ENCODE measurements at regions not wholly inside any gene's neighbourhood (a gene's known extent, or its start where the extent isn't known, plus 50 kb on each side); places are given as distances from the start of the nearest gene placed in this dataset.

DNA sequence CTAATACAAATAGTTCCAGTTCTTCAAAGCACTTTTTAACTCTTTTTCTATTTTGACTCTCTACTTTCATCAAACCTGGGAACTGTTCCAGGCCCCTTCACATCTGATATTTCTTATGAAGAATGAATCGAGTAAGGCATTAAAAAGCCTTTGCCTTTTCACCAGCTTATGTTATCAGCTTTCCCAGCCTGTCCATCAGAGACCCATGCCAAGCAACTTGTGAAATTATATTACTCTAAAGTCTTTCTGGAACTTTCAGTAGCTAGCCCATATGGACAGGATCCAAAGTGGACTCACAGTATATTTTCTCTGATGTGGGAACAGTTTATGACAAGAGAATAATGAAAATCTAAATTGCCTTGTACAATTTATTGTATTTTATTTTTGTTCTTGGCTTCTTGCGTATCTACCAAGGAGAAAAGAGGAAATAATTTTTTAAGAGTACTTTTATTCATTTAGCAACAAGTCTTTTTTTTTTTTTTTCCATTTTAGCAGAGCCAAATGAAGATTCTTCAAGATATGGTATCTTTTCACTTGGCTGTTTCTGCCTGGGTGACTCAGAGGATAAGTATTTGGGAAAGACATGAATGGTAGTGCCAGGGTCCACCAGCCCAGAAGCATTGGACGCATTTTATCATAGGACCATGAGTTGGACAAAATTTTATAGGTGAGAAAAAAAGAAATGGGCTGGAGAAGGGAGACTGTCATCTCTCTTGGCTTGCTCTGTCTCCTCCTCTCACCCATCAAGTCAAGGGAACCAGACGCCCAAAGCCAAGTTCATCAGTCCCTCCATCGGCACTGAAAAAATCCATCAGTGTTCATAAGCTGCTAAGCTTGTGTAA is 195.8 kb upstream of the NEBL start:
- no peak for DNase-seq (ENCODE audit: low read depth in 2 of 2)

DNA sequence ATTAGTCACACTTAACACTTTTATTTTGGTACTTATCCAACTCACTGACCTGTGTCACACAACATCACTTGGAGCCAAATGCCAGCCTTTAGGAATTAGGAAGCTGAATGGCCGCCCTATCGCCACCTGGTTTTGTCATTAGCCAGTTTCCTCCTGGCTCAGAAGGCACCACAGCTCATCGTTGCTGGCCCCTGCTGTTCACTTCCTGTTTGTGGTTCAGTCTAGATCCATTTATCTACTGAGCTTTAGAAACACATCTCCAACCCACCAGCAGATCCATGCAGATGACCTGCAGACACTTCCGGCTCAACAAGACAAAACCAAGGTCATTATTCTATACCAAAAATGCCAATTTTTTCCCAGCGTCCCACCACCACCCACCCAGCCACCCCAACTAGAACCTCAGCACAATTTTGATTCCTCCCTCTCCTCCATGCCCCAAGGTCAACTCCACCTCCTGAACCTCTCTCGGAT is 193.5 kb upstream of the NEBL start:
- no peak for DNase-seq (ENCODE audit: low read depth in 2 of 2)

DNA sequence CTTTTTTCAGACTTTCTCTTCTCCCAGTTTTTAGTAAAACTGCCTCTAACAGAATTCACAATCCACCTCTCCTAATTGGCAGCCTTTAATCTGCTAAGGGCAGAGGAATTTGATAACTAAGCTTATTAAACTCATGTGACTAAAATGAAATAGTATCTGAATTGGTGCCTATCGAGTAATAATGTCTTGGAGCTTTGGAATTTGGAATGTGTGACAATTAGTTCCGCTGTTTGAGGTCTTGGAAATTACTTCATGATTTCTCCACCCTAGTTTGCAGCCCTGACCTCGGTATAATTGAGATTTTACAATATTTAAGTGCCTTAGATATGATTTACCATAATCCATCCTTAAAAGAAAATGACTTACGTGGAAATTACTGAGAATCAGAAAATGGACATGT is 190.4 kb upstream of the NEBL start:
- DNase-seq (ENCODE audit: low read depth in 2 of 2): no peak

DNA sequence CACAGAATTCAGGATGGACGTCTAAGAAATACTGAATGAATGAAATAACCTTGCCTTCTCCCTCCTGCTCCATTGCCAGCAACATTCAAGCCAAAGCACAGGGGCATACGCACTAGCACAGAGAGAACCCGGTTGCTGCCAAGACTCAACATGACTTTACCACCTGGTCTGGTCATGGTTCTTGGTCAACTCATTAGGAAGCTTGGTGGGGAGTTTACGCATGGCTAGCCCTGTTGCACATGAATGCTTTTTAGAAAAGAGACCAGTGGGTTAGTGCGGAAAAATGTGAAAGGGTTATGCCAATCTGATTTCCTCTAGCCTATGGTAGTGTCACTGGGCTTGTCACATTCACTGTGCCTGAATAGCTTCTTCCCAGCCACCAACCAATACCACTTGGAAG is 187.6 kb upstream of the NEBL start:
- DNase-seq (ENCODE audit: low read depth in 2 of 2): no peak

DNA sequence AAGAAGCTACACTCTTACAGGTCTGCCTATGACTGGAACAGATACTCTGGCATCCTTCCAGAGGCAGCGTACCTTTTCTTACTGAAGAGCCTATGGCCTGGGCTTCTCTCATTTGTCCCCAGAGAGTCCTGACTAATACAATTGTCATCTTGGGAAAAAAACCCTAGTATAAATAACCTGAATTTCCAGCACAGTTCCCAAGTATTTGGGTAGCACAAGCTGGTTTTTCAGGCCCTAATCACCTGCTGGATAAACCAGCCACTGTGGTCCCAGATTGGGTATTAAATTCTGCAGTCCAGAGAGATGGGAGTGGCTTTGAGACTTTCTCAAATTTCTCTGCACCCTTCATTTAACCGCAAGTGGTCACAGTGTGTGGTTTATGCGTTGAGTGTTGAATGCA is 186.8 kb upstream of the NEBL start:
- DNase-seq (ENCODE audit: low read depth in 2 of 2): no peak

DNA sequence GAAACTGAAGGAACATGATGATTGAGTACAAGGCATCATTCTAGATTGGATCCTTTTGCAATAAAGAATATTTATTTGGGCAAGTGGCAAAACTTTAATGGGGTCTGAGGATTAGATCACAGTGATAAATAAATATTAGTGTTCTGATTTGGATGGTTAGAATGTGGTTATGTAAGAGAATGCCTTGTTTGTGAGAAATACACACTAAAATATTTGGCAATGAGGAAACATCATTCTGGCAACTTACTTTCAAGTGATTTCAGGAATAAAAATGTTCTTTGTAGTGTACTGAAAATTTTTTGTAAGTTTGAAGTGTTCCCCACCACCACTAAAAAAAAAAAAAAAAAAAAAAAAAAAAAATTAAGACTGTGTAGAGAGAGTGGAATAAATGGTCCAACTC is 185.1 kb upstream of the NEBL start:
- DNase-seq (ENCODE audit: low read depth in 2 of 2): no peak

DNA sequence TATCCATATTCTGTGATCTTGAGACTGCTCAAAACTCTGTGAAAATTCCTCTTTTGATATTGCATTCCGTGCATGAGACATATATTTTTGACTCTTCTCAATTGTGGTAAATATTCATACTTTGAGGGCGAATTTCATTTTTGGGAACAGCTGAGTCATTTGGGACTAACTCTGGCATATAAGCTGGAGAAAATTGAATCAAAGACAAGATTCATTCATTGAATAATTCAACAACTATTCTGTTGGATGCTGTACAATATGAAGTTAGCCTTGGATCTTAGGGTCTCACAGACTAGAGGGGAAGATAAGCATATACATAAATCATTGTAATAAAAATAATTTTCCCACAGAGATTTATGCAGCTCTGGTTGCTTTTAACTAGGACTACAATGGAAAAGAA is 183.2 kb upstream of the NEBL start:
- DNase-seq (ENCODE audit: low read depth in 2 of 2): no peak

DNA sequence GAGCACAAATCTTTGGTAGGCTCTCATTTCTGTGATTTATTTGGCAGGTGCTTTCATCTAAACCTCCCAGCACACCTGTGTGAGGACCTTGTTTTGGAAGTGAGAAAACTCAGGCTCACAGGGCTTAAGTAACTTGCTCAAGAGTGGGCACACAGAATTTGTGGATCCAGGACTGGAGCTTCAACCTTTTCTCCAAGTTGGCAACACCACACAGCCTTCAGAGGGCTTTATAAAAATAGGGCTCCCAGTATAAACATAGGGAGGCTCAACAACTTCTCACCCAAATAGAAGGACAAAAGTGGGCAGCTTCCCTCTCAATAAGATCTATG is 182.2 kb upstream of the NEBL start:
- DNase-seq (ENCODE audit: low read depth in 2 of 2): no peak

DNA sequence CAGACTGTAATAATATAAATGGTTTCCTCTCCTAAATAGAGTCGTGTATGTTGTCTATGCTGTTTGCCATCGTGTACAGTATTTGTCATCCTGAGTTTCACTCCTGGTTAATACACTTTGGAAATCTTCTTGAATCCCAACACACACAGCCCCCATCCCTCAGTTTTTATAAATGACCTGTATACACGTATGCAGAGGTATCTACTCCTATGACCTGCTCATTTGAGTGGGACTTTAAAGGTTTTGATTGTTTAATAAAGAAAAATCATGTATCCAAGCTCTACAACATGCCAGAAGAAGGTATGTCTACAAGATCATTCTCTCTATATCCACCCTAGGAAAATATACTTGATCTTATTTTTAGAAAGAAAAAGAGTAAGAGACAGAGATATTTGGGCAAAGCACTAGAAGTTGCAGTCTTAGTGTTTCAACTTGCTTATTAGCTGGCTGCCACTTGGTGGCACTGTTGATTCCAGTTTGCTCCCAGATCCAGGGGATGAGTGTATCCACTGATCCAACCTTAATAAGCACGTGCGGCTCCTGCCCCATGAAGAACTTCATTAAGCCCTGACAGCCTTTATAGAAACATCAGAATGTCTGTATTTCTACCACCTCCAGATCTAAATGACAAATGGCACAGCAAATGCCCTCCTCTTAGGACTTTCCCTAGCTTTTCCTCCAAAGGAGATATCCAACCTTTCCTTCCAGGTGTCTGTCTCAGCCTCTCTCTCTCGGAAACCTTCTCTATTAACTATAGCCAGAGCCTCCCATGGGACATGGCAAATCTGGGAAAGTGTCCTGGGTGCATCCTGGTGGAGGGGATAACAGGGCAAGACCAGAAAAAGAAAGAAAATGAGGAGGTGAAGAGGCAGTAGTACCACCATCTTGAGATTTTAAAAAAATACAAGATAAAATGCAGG is 181.6 kb upstream of the NEBL start:
- peak; percentile 10 to 23 for DNase-seq (ENCODE audit: low read depth in 2 of 2)

DNA sequence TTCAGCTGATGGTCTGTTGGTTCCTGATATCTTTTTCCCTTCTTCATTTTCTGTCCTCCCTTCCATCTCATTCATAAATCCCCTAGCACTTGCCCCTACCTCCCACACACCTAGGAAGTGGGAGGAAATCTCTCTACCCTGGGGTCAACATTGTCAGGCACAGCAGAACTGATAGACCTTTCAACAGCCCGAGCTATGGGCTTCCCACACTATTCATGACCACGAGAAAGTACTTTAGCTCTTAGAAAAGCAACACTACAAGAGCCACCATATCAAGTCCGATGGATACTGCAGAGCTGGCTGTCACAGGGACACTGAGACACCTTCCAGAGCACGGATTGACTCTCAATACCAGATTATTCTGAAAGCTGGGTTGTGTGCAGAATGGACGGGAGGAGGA is 180.6 kb upstream of the NEBL start:
- no peak for DNase-seq (ENCODE audit: low read depth in 2 of 2)

DNA sequence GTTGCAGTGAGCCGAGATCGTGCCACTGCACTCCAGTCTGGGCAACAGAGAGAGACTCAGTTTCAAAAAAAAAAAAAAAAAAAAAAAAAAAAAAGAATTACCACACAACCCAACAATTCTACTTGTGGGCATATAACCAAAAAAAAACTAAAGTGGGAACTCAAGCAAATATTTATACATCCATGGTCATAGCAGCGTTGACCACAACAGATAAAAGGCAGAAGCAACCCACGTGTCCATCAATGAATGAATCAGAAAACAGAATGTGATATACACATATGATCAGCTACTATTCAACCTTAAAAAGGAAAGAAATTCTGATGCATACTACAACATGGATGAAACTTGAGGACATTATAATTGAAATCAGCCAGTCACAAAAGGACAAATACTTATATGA is 179.3 kb upstream of the NEBL start:
- DNase-seq (ENCODE audit: low read depth in 2 of 2): no peak

DNA sequence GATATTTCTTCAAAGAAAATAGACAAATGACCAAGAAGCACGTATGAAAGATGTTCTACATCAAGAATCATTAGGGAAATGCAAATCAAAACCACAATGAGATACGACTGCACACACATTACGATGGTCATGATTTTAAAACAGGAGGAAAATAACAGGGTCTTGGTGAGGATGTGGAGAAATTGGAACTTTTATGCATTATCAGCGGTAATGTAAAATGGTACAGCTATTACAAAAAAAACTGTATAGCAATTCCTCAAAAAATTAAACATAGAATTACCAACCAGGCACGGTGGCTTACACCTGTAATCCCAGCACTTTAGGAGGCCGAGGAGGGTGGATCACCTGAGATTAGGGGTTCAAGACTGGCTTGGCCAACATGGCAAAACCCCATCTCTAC is 178.8 kb upstream of the NEBL start:
- DNase-seq (ENCODE audit: low read depth in 2 of 2): no peak

DNA sequence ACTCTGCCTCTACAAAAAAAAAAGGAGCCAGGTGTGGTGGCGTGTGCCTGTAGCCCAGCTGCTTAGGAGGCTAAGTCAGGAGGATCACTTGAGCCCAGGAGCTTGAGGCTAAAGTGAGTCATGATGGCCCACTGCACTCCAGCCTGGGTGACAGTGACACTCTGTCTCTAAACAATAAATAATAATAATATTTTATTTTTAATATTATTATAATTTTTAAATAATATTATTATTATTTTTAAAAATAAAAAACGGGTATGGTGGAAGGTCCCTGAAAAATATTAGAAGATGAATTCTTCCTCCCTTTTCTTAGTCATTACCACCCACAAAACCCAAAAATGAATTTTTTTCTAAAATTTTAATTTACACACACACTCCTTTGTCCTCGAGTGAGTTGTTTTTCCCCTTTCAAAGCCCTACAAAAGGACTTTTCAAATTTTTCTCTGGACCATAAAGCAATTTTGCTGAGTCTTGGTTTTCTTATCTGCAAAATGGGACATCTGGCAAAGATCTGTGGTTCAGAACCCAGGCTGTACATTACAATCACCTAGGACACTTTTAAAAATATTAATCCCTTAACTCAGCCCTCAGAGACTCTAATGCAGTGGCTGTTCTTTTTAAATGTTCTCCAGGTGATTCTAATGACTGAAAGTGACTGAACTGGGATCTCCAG is 174.0 kb upstream of the NEBL start:
- DNase-seq (ENCODE audit: low read depth in 2 of 2): no peak

DNA sequence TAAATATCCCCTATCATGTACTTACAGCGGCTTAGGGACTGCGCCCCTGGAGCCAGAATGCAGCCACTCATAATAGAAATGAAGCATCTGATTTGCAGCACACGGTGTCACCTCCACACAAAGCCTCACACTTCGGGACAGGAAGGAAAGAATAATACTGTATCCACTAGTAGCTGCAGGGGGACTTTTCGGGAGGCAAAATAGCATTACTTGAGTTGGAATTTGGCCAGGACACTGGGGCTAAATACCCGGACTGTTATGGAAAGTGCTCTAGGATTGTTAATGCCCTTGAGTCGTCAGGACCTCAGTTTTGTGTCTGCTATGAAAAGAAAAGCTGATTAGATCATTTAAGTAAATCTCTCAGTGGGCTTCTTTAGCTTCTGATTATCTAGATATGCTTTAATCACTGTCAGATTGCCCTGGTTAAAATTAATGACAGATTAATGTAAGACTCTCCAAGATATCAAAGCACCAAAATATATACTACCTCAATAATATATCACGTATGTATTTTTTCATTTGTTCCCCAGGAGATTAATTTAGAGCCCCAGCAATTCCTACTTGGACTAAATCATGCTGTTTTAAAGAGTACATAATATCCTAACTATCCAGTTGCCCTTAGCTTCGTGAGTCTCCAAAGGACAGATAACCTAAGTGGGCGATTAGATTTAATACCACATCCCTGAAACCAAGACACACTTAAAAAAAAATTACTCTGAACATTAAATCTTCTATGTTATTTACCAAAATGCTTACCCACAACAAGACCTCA is 173.0 kb upstream of the NEBL start:
- no peak for DNase-seq (ENCODE audit: low read depth in 2 of 2)

DNA sequence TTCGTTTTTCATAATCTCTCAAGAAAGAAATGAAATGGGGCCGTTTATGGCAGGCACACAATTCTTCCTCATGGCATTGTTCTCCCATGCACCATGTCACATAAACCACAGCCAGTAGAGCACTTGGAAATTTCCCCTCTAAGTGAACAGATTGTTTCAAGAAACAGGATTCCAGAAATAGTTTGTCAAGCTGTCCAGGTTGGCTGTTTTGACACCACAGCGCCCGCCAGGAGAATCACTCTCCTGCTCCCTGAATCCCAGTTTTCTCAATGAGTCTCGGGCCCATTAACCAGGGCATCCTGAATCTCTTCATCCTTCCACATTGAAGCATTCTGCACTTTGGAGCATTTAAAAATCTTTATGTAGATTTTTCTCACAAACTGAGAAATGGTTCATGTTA is 172.2 kb upstream of the NEBL start:
- no peak for DNase-seq (ENCODE audit: low read depth in 2 of 2)

DNA sequence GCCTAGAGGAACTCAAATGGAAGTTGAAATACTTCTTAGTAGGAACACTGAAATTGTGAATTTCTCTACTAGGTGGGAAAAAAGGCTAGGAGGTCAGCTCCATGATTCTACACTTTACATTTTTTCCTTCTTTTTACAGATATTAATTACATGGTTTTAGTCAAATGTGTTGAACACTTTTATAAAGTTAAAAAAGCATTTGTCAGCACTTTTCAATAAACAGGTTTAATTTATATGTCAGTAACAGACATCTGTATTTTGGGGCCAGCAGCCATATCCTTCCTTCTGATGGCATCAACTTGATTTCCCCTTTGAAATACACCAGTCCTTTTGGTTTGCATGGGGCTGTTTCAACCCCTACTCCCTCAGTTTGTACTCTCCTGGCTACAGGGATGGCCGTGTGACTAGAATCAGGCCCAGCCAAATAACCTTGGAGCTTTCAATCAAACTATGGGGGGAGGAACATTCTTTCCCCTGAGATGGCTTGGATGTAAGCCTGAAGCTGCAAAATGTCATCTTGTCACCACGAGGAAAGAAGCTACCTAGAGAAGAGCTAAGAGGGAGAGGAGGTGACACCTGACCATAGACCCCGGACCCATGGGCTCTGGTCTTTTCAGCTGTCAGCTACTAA is 171.0 kb upstream of the NEBL start:
- no peak for DNase-seq (ENCODE audit: low read depth in 2 of 2)

DNA sequence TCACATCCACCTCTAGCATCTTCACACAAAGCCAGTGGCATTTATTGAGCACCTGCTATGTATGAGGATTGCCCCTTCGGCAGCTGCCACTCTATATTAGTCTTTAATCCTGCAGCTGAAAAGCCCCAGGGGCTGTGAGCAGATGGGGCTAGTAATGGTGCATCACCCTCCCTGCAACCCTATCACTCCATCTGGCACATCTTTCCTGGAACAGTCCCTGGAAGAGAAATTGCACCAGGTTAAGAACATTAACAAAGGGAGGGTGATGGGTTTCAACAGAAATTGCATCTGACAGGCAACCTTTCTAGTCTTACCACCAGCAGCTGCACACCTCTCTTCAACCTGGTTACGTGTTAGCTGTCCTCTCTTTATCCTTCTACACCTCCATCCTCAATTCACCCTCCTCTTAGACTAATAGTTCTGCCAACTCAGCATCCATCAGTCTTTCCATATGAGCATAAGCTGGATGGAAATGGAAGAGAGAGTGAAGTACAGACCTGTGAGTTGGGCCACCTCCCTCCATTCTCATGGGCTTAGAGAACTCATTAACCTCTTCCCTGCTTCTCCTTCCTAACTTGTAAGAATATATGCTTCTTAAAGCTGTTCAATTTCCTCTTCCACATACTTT is 168.6 kb upstream of the NEBL start:
- DNase-seq (ENCODE audit: low read depth in 2 of 2): no peak

DNA sequence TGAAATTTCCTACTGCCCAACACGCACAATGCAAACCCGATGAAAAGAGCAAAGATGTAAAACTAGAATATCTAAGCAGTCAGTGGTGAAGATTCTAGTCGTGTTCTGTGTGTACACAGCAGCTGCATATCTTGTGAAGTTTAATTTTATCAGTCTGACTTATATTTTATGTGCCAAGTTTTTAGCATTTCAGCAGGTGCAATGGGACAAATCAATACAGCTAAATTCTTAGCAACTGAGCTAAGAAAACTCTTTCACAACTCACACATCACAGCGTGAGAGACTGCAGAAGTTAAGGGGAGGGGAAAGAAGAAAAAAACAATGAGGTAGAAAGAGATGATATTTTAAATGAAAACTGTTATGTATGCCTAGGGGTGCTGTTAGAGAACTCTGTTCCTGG is 164.9 kb upstream of the NEBL start:
- no peak for DNase-seq (ENCODE audit: low read depth in 2 of 2)

DNA sequence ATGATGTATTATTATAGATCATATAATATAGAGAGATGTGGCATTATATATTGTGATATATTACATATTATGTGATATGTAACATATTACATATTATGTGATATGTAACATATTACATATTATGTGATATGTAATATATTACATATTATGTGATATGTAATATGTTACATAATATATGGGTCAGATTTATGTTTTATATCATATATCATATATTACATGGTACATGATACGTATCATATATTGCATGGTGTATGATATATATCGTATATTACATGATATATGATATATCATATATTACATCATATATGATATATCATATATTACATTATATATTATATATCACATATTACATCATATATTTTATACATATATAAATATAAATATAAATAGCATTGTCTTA is 164.1 kb upstream of the NEBL start:
- no peak for DNase-seq (ENCODE audit: low read depth in 2 of 2)

DNA sequence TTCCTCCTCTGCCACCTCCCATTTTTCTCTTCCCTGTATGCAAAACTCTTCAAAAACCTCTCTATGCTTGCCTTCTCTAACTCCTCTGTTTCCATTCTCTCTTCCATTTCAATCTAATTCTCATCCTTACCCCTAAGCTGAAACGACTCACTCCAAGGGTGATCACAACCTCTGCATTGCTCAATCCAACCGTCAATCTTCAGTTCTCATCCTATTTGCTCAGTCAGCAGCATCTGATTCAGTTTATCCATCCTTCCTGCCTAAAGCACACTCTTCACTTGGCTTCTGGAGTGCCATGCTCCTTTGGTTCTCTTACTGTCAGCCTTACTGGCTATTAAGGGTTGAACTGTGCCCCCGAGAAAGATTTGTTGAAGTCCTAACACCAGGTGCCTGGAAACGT is 163.5 kb upstream of the NEBL start:
- DNase-seq (ENCODE audit: low read depth in 2 of 2): no peak

DNA sequence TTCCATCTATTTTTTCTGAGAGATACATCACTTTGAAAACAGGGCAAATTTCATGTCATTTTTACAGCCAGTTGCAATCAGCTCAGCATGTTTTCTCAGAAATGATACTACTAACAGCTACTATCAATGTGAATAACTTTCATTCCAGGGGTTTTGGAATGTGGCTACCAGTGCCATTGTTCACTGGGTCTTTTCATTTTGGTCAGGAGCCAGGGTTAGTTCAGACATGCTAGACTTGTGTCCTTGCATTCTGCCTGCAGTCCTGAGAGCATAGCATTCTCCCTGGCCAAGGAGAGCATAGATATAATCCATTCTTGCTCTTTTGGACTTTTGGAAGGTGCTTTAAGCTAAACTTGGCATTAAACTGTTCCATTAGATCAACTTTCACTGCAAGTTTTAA is 160.9 kb upstream of the NEBL start:
- DNase-seq (ENCODE audit: low read depth in 2 of 2): no peak
